Osteocyte (in vitro differentiated cells): ENCODE measurements at regions not wholly inside any gene's neighbourhood (a gene's known extent, or its start where the extent isn't known, plus 50 kb on each side); places are given as distances from the start of the nearest gene placed in this dataset.

Source experiments
- DNase-seq: peaks from one replicate; pipeline ENCODE4 v3.0.0; 2021; ENCODE audit warnings: mixed read lengths; ENCODE audit not compliant: unreplicated experiment; ENCODE audit errors: extremely low spot score
- H3K27ac Mint-ChIP-seq: one replicate; pipeline ENCODE4 v1.8.0; 2021; ENCODE audit warnings: mild to moderate bottlenecking, mixed read lengths; ENCODE audit not compliant: unreplicated experiment
- H3K27me3 Mint-ChIP-seq: one replicate; pipeline ENCODE4 v1.8.0; 2021; ENCODE audit warnings: mixed read lengths; ENCODE audit not compliant: unreplicated experiment
- H3K36me3 Mint-ChIP-seq: one replicate; pipeline ENCODE4 v1.8.0; 2021; ENCODE audit warnings: mixed read lengths; ENCODE audit not compliant: unreplicated experiment
- H3K4me1 Mint-ChIP-seq: one replicate; pipeline ENCODE4 v1.8.0; 2021; ENCODE audit warnings: mixed read lengths; ENCODE audit not compliant: unreplicated experiment
- H3K4me3 Mint-ChIP-seq: one replicate; pipeline ENCODE4 v1.8.0; 2021; ENCODE audit warnings: mild to moderate bottlenecking, moderate library complexity, mixed read lengths; ENCODE audit not compliant: unreplicated experiment
- H3K9me3 Mint-ChIP-seq: one replicate; pipeline ENCODE4 v1.8.0; 2021; ENCODE audit warnings: mixed read lengths; ENCODE audit not compliant: unreplicated experiment
- CTCF ChIP-seq: fragments of 200-600 bp; sonication (generic); IDR thresholded peaks from 2 replicates; pipeline ENCODE4 v1.5.0; 2021; ENCODE audit warnings: antibody characterized with exemption, mild to moderate bottlenecking, moderate library complexity

GRCh38 chr19:31459430-31459829 is 110.2 kb upstream of the TSHZ3 start:
- TF ChIP-seq CTCF = no peak
- no peak overlapping the region for H3K27ac Mint-ChIP-seq
- no peaks in the 10 kb centered on the region for H3K9me3 Mint-ChIP-seq
- peaks cover 4% of the 10 kb centered on the region for H3K27me3 Mint-ChIP-seq
- H3K4me3 Mint-ChIP-seq = no peak overlapping the region
- no peaks in the 10 kb centered on the region for H3K36me3 Mint-ChIP-seq
- no peaks in the 10 kb centered on the region for H3K4me1 Mint-ChIP-seq
- DNase-seq = no peak

DNA sequence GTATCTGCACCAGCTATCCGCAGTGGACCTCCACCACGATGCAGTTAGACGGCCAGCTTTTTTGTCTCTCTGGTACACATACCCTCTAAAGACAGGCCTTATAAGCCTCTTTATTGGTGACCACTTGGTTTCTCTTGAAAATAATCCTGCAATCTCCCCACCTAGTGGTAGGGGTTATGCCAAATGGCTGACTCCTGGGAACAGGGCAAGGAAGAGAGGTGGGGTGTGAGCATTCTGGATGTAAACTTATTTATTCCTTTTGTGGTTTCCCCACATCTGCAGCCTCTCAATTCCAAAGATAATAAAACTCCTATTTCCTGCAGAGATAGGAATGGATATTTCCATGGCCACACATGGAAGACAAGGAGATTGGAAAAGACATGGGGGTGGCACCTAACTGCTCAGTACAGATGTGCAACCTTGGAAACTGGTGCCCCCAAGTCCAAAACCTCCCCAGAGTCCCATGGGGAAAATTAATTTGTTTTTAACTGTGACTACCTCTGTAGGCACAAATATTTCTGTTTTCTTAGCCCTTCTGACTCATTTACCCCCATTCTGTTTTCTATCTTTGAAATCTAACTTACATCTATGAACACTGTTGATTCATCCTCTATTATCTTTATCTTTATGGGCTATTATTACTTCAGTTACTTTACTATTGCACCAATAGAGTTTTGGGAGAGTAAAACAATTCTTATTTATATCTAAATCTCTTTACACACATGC is 112.7 kb upstream of the TSHZ3 start:
- no peaks in the 10 kb centered on the region for H3K27me3 Mint-ChIP-seq
- H3K36me3 Mint-ChIP-seq = no peaks in the 10 kb centered on the region
- H3K27ac Mint-ChIP-seq = no peak overlapping the region
- no peaks in the 10 kb centered on the region for H3K9me3 Mint-ChIP-seq
- no peak for DNase-seq
- TF ChIP-seq CTCF = no peak
- H3K4me1 Mint-ChIP-seq = no peaks in the 10 kb centered on the region
- H3K4me3 Mint-ChIP-seq = no peak overlapping the region

GRCh38 chr19:31470229-31470939 is 121.1 kb upstream of the TSHZ3 start:
- no peak overlapping the region for H3K4me3 Mint-ChIP-seq
- H3K27ac Mint-ChIP-seq = no peak overlapping the region
- no peak for DNase-seq
- H3K4me1 Mint-ChIP-seq = no peaks in the 10 kb centered on the region
- TF ChIP-seq CTCF = no peak
- peaks cover 13% of the 10 kb centered on the region for H3K9me3 Mint-ChIP-seq
- H3K27me3 Mint-ChIP-seq = no peaks in the 10 kb centered on the region
- H3K36me3 Mint-ChIP-seq = no peaks in the 10 kb centered on the region

GRCh38 chr19:31470952-31471351 is 121.7 kb upstream of the TSHZ3 start:
- no peak for TF ChIP-seq CTCF
- DNase-seq = no peak
- Mint-ChIP-seq H3K27ac (no peak overlapping the region), H3K27me3 (no peaks in the 10 kb centered on the region), H3K36me3 (no peaks in the 10 kb centered on the region), H3K4me1 (no peaks in the 10 kb centered on the region), H3K4me3 (no peak overlapping the region), H3K9me3 (peaks cover 13% of the 10 kb centered on the region)

DNA sequence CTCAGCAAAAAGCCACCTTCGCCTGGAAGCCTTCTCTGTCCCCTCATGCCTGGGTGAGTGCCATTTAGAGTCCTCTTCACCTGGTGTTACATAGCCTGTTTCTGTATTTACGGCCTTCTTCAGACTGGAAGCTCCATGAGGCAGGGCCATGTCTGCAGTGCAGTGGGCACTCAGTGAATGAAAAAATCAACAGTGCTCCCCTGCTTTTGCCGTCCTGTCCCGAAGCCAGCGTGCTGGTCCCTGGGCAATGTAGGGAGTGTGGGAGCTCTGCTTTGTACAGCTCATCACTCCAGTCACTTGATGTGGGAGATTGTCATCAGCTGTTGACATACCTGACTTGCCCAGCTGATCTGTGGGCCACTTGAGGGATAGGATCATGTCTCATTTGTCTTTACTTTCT is 129.0 kb upstream of the TSHZ3 start:
- Mint-ChIP-seq H3K9me3 (peaks cover 4% of the 10 kb centered on the region), H3K27ac (no peak overlapping the region), H3K27me3 (no peaks in the 10 kb centered on the region), H3K36me3 (no peaks in the 10 kb centered on the region), H3K4me1 (no peaks in the 10 kb centered on the region), H3K4me3 (no peak overlapping the region)
- DNase-seq = peak; percentile 51
- TF ChIP-seq CTCF = no peak
